Body of pancreas (tissue), 4 donors: ENCODE measurements at regions not wholly inside any gene's neighbourhood (a gene's known extent, or its start where the extent isn't known, plus 50 kb on each side); places are given as distances from the start of the nearest gene placed in this dataset.

Experiments used
- ATAC-seq: fragments of 150-250 bp; one replicate; pipeline ENCODE4 v1.9.1; 2016
- DNase-seq, 4 donors: peaks; one replicate each; pipeline ENCODE4 v3.0.0-alpha.2; 2019
- H3K27ac ChIP-seq, 4 donors: fragments of 200-600 bp; sonication (generic); 1 replicate in 3 of 4; 2 replicates in 1 of 4; pipeline versions ENCODE4 v1.5.1 to v1.6.1; 2016 to 2019; ENCODE audit warnings: mild to moderate bottlenecking in 1 of 4, mixed read lengths in 1 of 4, moderate library complexity in 1 of 4
- H3K27me3 ChIP-seq, 2 donors: fragments of 200-600 bp; sonication (generic); one replicate each; pipeline ENCODE4 v1.6.0; 2016; ENCODE audit warnings: mild to moderate bottlenecking in 1 of 2
- H3K36me3 ChIP-seq, 2 donors: fragments of 200-600 bp; sonication (generic); replicated peaks in 1 of 2; 2 replicates each; pipeline ENCODE4 v1.5.1; 2016; ENCODE audit warnings: low read depth in 2 of 2; ENCODE audit not compliant: insufficient read depth in 1 of 2
- H3K4me1 ChIP-seq: fragments of 200-600 bp; sonication (generic); one replicate; pipeline ENCODE4 v1.6.0; 2016
- H3K4me3 ChIP-seq, 2 donors: fragments of 200-600 bp; sonication (generic); 1 replicate in 1 of 2; 2 replicates in 1 of 2; pipeline ENCODE4 v1.5.1; 2016 to 2019
- H3K9me3 ChIP-seq, 3 donors: fragments of 200-600 bp; sonication (generic); 1 replicate in 2 of 3; 2 replicates in 1 of 3; pipeline ENCODE4 v1.5.1; 2016
- POLR2A ChIP-seq, 3 donors: fragments of 450-650 bp; IDR thresholded peaks; one replicate each; pipeline ENCODE4 v1.6.1; 2016; ENCODE audit warnings: antibody characterized with exemption in 3 of 3, mild to moderate bottlenecking in 2 of 3
- WGBS, 2 donors: methylation state at CpG; one replicate each; pipeline ENCODE4 v1.1.5; 2017; 5-methylcytosine and 5-hydroxymethylcytosine counted together
- intact Hi-C: fragments of 100-400 bp; cut with DNase I; formaldehyde crosslinking; loops from one replicate; pipeline ENCODE4 v1.15.1; 2023
- TF ChIP-seq, protein P1 (sequence below), 7 experiments: fragments of 450-650 bp in 4 of 7; fragments of 200-600 bp in 3 of 7; sonication (generic) in 3 of 7; IDR thresholded peaks; one replicate each; pipeline ENCODE4 v1.5.1; 2016 to 2019; ENCODE audit warnings: antibody characterized with exemption in 7 of 7

DNA sequence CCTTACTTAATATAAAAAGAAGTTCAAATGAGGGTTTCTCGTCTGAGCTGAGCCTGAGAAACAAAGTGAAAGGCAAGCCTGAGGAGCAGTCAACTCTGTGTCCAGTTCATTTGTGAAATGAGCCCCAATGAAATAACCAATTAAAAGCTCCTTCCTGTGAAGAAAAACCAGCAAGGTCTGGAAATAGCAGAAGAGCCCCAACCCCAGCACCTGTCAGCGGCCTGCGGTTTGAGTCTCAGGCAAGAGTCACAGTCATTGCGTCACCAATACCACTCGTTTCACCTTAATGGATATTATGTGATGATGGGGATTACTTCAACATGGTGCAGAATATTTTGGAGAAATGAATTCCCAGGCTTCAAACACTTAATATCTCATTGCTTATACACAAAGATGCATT, 211.3 kb upstream of the DPP6 start:
- H3K27ac ChIP-seq = no peak overlapping the region
- no peaks in the 10 kb centered on the region for H3K36me3 ChIP-seq
- H3K4me1 ChIP-seq = no peaks in the 10 kb centered on the region
- H3K9me3 ChIP-seq = no peaks in the 10 kb centered on the region
- no peak overlapping the region for H3K4me3 ChIP-seq
- intact Hi-C loops = no loop called here
- no peaks in the 10 kb centered on the region for H3K27me3 ChIP-seq
- no peak for DNase-seq
- WGBS, 2 donors = 71 to 72% methylated on average over 5 of the region's 5 CpGs
- no peak for ATAC-seq
- TF ChIP-seq, protein P1, sequence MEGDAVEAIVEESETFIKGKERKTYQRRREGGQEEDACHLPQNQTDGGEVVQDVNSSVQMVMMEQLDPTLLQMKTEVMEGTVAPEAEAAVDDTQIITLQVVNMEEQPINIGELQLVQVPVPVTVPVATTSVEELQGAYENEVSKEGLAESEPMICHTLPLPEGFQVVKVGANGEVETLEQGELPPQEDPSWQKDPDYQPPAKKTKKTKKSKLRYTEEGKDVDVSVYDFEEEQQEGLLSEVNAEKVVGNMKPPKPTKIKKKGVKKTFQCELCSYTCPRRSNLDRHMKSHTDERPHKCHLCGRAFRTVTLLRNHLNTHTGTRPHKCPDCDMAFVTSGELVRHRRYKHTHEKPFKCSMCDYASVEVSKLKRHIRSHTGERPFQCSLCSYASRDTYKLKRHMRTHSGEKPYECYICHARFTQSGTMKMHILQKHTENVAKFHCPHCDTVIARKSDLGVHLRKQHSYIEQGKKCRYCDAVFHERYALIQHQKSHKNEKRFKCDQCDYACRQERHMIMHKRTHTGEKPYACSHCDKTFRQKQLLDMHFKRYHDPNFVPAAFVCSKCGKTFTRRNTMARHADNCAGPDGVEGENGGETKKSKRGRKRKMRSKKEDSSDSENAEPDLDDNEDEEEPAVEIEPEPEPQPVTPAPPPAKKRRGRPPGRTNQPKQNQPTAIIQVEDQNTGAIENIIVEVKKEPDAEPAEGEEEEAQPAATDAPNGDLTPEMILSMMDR (IDR thresholded peaks at IDR 0.05) = no peak
- no peak for TF ChIP-seq POLR2A (IDR thresholded peaks at IDR 0.05)

DNA sequence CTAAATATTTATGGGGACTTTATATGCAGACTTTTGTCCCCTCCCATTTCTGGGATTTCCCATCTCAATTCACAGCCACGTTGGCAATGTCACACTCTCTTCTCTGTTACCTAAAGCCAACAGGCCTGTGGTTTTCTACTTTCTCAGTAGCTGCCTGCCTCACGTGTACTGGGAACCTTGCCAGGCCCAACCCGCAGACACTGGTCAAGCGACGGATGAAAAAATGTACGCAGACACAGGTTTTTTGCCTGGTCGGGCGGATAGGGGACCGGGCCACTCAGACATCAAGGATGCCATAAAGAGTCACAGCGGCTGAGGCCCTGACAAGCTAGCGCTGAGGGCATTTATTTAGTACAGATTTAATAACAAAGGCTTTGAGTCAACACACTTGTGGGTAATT, 204.4 kb upstream of the DPP6 start:
- Histone ChIP-seq H3K27ac (no peak overlapping the region), H3K27me3 (no peaks in the 10 kb centered on the region), H3K4me3 (no peak overlapping the region), H3K9me3 (no peaks in the 10 kb centered on the region), H3K36me3 (no peaks in the 10 kb centered on the region), H3K4me1 (no peaks in the 10 kb centered on the region)
- 80 to 87% methylated on average over 11 of the region's 11 CpGs for WGBS, 2 donors
- no peak for DNase-seq
- TF ChIP-seq, protein P1 (IDR thresholded peaks at IDR 0.05) = no peak
- no peak for TF ChIP-seq POLR2A (IDR thresholded peaks at IDR 0.05)
- intact Hi-C loops = no loop called here
- ATAC-seq = no peak

DNA sequence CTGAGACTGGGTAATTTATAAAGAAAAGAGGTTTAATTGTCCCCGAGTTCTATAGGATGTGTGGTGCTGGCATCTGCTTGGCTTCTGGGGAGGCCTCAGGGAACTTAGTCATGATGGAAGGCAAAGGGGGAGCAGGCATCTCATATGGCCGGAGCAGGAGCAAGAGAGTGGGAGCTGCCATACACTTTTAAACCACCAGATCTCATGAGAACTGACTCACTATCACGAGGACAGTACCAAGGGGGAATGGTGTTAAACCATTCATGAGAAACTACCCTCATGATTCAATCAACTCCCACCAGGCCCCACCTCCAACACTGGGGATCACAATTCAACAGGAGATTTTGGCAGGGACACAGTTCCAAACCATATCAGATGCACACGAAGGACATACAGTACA, 199.9 kb upstream of the DPP6 start:
- no peaks in the 10 kb centered on the region for H3K9me3 ChIP-seq
- DNase-seq (no peak), ATAC-seq (no peak)
- no peaks in the 10 kb centered on the region for H3K4me1 ChIP-seq
- H3K27ac ChIP-seq = no peak overlapping the region
- intact Hi-C loops = no loop called here
- 52 to 60% methylated on average over 4 of the region's 4 CpGs for WGBS, 2 donors
- TF ChIP-seq, protein P1 (IDR thresholded peaks at IDR 0.05) = no peak
- TF ChIP-seq POLR2A (IDR thresholded peaks at IDR 0.05) = no peak
- H3K27me3 ChIP-seq = no peaks in the 10 kb centered on the region
- H3K4me3 ChIP-seq = no peak overlapping the region
- H3K36me3 ChIP-seq = no peaks in the 10 kb centered on the region

DNA sequence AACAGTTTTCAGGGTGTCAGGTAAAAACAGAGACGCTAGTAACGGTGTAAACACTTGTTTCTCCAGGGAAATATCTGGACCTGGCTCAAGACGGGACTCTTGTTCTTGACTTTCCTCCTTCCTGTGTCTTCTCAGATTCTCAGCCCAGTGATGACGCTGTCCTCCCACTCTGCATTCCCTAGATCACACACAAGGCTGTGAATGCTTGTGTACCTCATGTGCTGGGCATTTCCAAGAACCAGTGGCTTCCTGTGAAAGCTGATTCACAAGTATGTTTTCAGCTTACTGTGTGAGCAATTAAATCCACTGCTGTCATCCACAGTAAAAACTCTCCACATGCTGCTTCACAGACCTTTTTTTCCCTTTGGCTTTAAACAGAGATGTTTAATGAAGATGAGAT, 193.8 kb upstream of the DPP6 start:
- H3K4me3 ChIP-seq = no peak overlapping the region
- no peak overlapping the region for H3K27ac ChIP-seq
- intact Hi-C loops = no loop called here
- WGBS, 2 donors = 44 to 52% methylated on average over 4 of the region's 4 CpGs
- ATAC-seq = no peak
- no peaks in the 10 kb centered on the region for H3K36me3 ChIP-seq
- H3K9me3 ChIP-seq = no peaks in the 10 kb centered on the region
- no peaks in the 10 kb centered on the region for H3K27me3 ChIP-seq
- no peak for DNase-seq
- TF ChIP-seq, protein P1 (IDR thresholded peaks at IDR 0.05) = no peak
- TF ChIP-seq POLR2A (IDR thresholded peaks at IDR 0.05) = no peak
- H3K4me1 ChIP-seq = no peaks in the 10 kb centered on the region

DNA sequence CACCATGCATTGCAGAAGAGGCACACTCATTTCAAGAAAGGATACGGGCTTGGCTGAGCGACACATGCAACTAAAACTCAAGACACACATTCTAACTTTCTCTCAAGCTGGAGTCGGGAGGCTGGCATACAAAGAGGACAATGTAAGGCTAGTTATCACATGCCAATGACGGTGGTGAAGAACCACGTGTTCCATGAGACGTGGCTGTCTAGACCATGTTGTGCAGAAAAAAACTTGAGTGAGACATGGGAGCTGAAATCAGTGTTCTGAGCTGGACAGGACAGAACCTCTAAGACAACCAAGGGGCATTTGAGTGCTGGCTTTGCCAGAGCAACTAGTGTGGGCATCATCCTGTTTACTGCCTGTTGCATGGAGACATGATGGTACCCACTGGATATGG, 193.0 kb upstream of the DPP6 start:
- Histone ChIP-seq H3K4me3 (no peak overlapping the region), H3K27ac (no peak overlapping the region), H3K9me3 (no peaks in the 10 kb centered on the region), H3K36me3 (no peaks in the 10 kb centered on the region), H3K27me3 (no peaks in the 10 kb centered on the region), H3K4me1 (no peaks in the 10 kb centered on the region)
- no peak for TF ChIP-seq POLR2A (IDR thresholded peaks at IDR 0.05)
- DNase-seq (no peak), ATAC-seq (no peak)
- intact Hi-C loops = no loop called here
- 81 to 89% methylated on average over 6 of the region's 6 CpGs for WGBS, 2 donors
